Left lung (tissue), 4 donors: ENCODE measurements at regions not wholly inside any gene's neighbourhood (a gene's known extent, or its start where the extent isn't known, plus 50 kb on each side); places are given as distances from the start of the nearest gene placed in this dataset.

Experiments used
- ATAC-seq: fragments of 200-7000 bp; cut with Tn5 transposase; one replicate; pipeline ENCODE4 v1.9.1; 2020; ENCODE audit warnings: moderate library complexity
- DNase-seq, 4 donors: peaks; one replicate each; pipeline ENCODE4 v3.0.0-alpha.2; 2013 to 2020
- H3K27ac ChIP-seq, 2 donors: fragments of 200-600 bp; sonication (generic) in 1 of 2; one replicate each; pipeline versions ENCODE4 v1.5.0 to v1.8.0; 2020 to 2021
- H3K27me3 ChIP-seq, 2 donors: fragments of 200-600 bp; sonication (generic) in 1 of 2; one replicate each; pipeline versions ENCODE4 v1.5.0 to v1.8.0; 2020 to 2021
- H3K36me3 ChIP-seq, 2 donors: fragments of 200-600 bp; sonication (generic) in 1 of 2; one replicate each; pipeline versions ENCODE4 v1.5.0 to v1.8.0; 2020 to 2021
- H3K4me1 ChIP-seq, 2 donors: fragments of 200-600 bp; one replicate each; pipeline ENCODE4 v1.8.0; 2021
- H3K4me3 ChIP-seq, 2 donors: fragments of 200-600 bp; sonication (generic) in 1 of 2; one replicate each; pipeline versions ENCODE4 v1.5.0 to v1.8.0; 2020 to 2021; ENCODE audit warnings: mild to moderate bottlenecking in 1 of 2
- H3K9me3 ChIP-seq, 2 donors: fragments of 200-600 bp; sonication (generic) in 1 of 2; one replicate each; pipeline versions ENCODE4 v1.5.0 to v1.8.0; 2020 to 2021
- intact Hi-C, 2 donors: fragments of 100-400 bp; cut with DNase I; formaldehyde crosslinking; loops; one replicate each; pipeline versions ENCODE4 v1.11.2 to v1.14.2; 2022
- TF ChIP-seq, protein P1 (sequence below), 2 donors: fragments of 200-600 bp; sonication (generic) in 1 of 2; IDR thresholded peaks; one replicate each; pipeline versions ENCODE4 v1.5.0 to v1.8.0; 2021; ENCODE audit warnings: antibody characterized with exemption in 2 of 2
- donor health status: DM: no; HTN: yes; CAD: no.
- donor health status: DM: no; HTN: no; CAD: no.

DNA sequence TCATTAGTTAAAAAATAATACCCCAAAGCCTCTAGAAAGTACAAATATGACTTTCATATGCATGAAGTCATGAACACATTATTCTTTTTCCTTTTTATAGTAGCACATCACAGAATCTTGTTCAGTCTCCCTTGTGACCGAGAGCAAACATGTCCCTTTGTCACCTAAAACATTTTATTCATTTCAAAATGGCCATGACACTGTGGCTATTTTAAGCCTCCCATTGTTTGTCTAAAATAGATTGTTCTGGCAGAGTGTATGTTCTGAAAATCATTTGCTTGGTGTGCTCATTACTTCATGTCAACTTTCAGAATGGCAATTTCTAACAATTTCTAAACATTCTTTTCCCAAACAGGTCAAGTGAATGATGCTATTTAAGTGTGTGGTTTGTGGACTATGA, 865.0 kb downstream of the JRKL start:
- H3K4me3 ChIP-seq = no peak overlapping the region

DNA sequence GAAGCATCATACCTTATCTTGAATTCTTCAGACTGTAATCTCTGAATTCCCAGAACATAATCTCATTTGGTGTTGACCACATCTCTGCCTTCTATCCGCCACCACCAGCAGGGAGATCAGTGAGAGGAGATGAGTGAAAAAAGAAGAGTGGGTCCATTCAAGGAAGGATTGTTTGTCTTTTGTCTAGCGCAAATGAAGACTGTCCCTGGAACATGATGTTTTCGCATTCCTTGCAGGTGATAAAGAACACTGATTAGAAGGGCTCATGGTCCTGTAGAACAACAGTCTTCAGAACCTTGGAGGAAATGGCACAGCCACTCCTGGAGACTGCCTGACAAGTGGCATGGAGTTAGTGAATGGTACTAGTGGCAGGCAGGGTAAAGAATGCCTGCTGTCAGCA, 869.6 kb downstream of the JRKL start:
- TF ChIP-seq, protein P1, sequence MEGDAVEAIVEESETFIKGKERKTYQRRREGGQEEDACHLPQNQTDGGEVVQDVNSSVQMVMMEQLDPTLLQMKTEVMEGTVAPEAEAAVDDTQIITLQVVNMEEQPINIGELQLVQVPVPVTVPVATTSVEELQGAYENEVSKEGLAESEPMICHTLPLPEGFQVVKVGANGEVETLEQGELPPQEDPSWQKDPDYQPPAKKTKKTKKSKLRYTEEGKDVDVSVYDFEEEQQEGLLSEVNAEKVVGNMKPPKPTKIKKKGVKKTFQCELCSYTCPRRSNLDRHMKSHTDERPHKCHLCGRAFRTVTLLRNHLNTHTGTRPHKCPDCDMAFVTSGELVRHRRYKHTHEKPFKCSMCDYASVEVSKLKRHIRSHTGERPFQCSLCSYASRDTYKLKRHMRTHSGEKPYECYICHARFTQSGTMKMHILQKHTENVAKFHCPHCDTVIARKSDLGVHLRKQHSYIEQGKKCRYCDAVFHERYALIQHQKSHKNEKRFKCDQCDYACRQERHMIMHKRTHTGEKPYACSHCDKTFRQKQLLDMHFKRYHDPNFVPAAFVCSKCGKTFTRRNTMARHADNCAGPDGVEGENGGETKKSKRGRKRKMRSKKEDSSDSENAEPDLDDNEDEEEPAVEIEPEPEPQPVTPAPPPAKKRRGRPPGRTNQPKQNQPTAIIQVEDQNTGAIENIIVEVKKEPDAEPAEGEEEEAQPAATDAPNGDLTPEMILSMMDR (IDR thresholded peaks at IDR 0.05) = no peak
- Histone ChIP-seq H3K4me1 (no peaks in the 10 kb centered on the region), H3K9me3 (peaks cover 0 to 8% of the 10 kb centered on the region in 2 donors), H3K27me3 (no peaks in the 10 kb centered on the region), H3K4me3 (no peak overlapping the region), H3K36me3 (no peaks in the 10 kb centered on the region), H3K27ac (no peak overlapping the region)
- DNase-seq (no peak), ATAC-seq (no peak)
- intact Hi-C loops = no loop called here

More for the DNA sequence above, 865.0 kb downstream of the JRKL start:
- Histone ChIP-seq H3K27ac (no peak overlapping the region), H3K4me1 (no peaks in the 10 kb centered on the region), H3K9me3 (peaks cover 0 to 2% of the 10 kb centered on the region in 2 donors), H3K27me3 (no peaks in the 10 kb centered on the region), H3K36me3 (no peaks in the 10 kb centered on the region)
- DNase-seq (no peak), ATAC-seq (no peak)
- TF ChIP-seq, protein P1 (IDR thresholded peaks at IDR 0.05) = no peak
- intact Hi-C loops = no loop called here

DNA sequence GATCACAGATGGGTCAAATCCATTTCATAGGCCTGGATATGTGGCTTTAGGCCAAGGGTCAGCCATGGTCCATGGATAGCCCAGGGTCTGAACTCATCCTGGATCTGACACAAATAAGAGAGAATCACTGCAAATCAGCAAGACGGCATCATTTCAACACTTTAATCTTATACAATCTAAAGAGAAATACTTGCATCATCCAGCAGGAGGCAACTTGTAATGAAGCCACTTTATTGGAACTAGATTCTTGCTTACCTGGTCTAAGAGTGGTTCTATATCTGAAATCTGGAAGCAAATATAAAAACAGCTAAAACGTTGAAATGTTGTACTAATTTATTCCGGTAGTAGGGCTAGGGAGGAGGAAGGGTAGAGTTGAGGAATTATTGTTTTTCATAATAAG, 870.1 kb downstream of the JRKL start:
- TF ChIP-seq, protein P1 (IDR thresholded peaks at IDR 0.05) = no peak
- H3K9me3 ChIP-seq = peaks cover 0 to 8% of the 10 kb centered on the region in 2 donors
- no peak for DNase-seq

DNA sequence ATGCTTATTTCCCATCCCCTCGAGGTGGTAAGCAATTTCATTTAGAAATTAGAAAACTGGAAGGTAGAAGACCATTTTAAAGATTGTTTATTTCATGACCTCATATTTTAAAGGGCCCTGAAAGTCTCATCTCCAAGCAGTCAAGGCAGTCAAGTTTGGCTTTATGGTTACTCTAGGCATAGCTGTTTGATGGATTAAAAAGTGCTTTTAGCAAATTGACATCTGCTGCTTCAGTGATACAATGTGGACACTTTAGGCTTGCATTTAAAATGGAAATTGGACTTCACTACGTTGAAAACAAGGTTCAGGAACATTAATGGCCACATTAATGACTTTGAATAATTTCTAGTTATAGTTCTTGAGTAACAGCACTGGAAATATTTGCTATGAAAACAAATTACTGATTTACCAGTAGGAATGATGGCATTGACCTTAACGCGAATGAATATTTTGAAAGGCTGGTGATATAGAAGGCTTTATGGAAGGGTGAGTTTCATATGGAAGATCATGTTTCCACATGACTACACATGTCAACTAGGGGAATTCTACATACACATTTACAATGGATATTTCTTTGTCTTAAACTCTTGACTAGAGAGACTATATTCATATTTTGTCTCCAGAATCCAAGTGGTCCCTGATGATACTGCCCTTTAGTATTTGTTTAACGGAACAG, 873.5 kb downstream of the JRKL start:
- Histone ChIP-seq H3K4me3 (no peak overlapping the region), H3K36me3 (no peaks in the 10 kb centered on the region), H3K27me3 (no peaks in the 10 kb centered on the region), H3K27ac (no peak overlapping the region), H3K9me3 (peaks cover 0 to 6% of the 10 kb centered on the region in 2 donors), H3K4me1 (no peaks in the 10 kb centered on the region)
- no peak for DNase-seq
- ATAC-seq = no peak
- TF ChIP-seq, protein P1 (IDR thresholded peaks at IDR 0.05) = no peak
- intact Hi-C loops = no loop called here

More for the DNA sequence above, 870.1 kb downstream of the JRKL start:
- H3K4me1 ChIP-seq = no peaks in the 10 kb centered on the region
- H3K27ac ChIP-seq = no peak overlapping the region
- H3K36me3 ChIP-seq = no peaks in the 10 kb centered on the region
- intact Hi-C loops = no loop called here
- no peaks in the 10 kb centered on the region for H3K27me3 ChIP-seq
- no peak overlapping the region for H3K4me3 ChIP-seq
- no peak for ATAC-seq

DNA sequence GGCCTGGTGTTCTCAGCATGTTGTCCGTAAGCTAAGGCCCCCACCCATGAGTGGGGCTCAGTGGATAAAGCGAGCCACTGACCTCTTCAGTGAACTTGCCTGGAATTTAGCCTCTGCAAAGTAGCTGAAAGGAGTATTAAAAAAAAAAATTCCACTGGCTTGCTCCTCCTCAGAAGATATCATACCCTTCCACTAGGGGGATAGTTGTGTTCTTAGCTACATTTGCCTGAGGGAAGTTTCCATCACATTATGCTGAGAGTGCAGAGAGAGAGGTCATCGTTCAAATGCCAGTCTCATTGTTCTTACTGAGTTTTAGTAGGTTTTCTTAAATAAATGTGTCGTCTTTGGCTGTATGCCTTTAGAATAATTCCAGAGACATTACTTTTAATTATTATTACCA, 879.7 kb downstream of the JRKL start:
- intact Hi-C loops = no loop called here
- ATAC-seq (no peak), DNase-seq (no peak)
- Histone ChIP-seq H3K36me3 (no peaks in the 10 kb centered on the region), H3K27ac (no peak overlapping the region), H3K9me3 (peaks cover 0 to 16% of the 10 kb centered on the region in 2 donors), H3K4me1 (no peaks in the 10 kb centered on the region), H3K27me3 (no peaks in the 10 kb centered on the region), H3K4me3 (no peak overlapping the region)
- TF ChIP-seq, protein P1 (IDR thresholded peaks at IDR 0.05) = no peak
